NB4 (cell line): ENCODE measurements at regions not wholly inside any gene's neighbourhood (a gene's known extent, or its start where the extent isn't known, plus 50 kb on each side); places are given as distances from the start of the nearest gene placed in this dataset.

Experiments
- DNase-seq: peaks from one replicate; pipeline ENCODE4 v3.0.0; 2010; ENCODE audit warnings: low read depth
- H3K4me3 ChIP-seq: one replicate; pipeline ENCODE4 v1.5.1; 2011; ENCODE audit warnings: mild to moderate bottlenecking, low read depth, low read length, moderate library complexity
- CTCF ChIP-seq: IDR thresholded peaks from one replicate; pipeline ENCODE4 v1.5.1; 2012; ENCODE audit warnings: low read depth, low read length
- MAX ChIP-seq: IDR thresholded peaks from 2 replicates; pipeline ENCODE4 v1.6.1; 2011; ENCODE audit warnings: low read depth, low read length
- MYC ChIP-seq: IDR thresholded peaks from 2 replicates; pipeline ENCODE4 v1.6.1; 2011; ENCODE audit warnings: low read depth, low read length
- POLR2A ChIP-seq: IDR thresholded peaks from 2 replicates; pipeline ENCODE4 v1.6.1; 2011; ENCODE audit warnings: mild to moderate bottlenecking; ENCODE audit not compliant: insufficient read length; ENCODE audit errors: extremely low read depth

- no peak overlapping the region for H3K4me3 ChIP-seq
- no peak for TF ChIP-seq MYC
- no peak for TF ChIP-seq MAX
- no peak for TF ChIP-seq POLR2A
- TF ChIP-seq CTCF, result no peak
- DNase-seq, result no peak
These were observed 986.4 kb downstream of the REEP3 start for GRCh38 chr10:64507651-64508028.

GRCh38 chr10:64508029-64508661 is 986.9 kb downstream of the REEP3 start:
- no peak for TF ChIP-seq MAX
- TF ChIP-seq MYC, result no peak
- no peak for TF ChIP-seq CTCF
- TF ChIP-seq POLR2A, result no peak

GRCh38 chr10:64515970-64516699 is 994.9 kb downstream of the REEP3 start:
- TF ChIP-seq MYC (no peak), CTCF (no peak), POLR2A (no peak), MAX (no peak)
- H3K4me3 ChIP-seq, result no peak overlapping the region
- DNase-seq, result peak; percentile 5

More at GRCh38 chr10:64508029-64508661, 986.9 kb downstream of the REEP3 start:
- no peak for DNase-seq
- no peak overlapping the region for H3K4me3 ChIP-seq

- DNase-seq, result no peak
- TF ChIP-seq MYC, result no peak
- no peak for TF ChIP-seq MAX
- TF ChIP-seq POLR2A, result no peak
- TF ChIP-seq CTCF, result no peak
- no peak overlapping the region for H3K4me3 ChIP-seq
These were observed 997.3 kb downstream of the REEP3 start for GRCh38 chr10:64518456-64518855.

- no peak overlapping the region for H3K4me3 ChIP-seq
- no peak for DNase-seq
These were observed 998.2 kb downstream of the REEP3 start for GRCh38 chr10:64519427-64519826.

More at GRCh38 chr10:64519427-64519826, 998.2 kb downstream of the REEP3 start:
- TF ChIP-seq MYC, result no peak
- no peak for TF ChIP-seq POLR2A
- no peak for TF ChIP-seq MAX
- no peak for TF ChIP-seq CTCF
